HG02759 (cell line): ENCODE measurements at regions not wholly inside any gene's neighbourhood (a gene's known extent, or its start where the extent isn't known, plus 50 kb on each side); places are given as distances from the start of the nearest gene placed in this dataset.

Experiments
- ATAC-seq: cut with Tn5 transposase; IDR thresholded peaks from one replicate; pipeline ENCODE4 v1.9.1; 2021; ENCODE audit warnings: mild to moderate bottlenecking, moderate library complexity; ENCODE audit not compliant: unreplicated experiment

GRCh38 chr7:118298771-118299170 is 74.3 kb downstream of the ANKRD7 start:
- no peak for ATAC-seq

- ATAC-seq: no peak
Measured at GRCh38 chr7:118300177-118300576, 75.7 kb downstream of the ANKRD7 start.

GRCh38 chr7:118304100-118304499 is 79.6 kb downstream of the ANKRD7 start:
- no peak for ATAC-seq

DNA sequence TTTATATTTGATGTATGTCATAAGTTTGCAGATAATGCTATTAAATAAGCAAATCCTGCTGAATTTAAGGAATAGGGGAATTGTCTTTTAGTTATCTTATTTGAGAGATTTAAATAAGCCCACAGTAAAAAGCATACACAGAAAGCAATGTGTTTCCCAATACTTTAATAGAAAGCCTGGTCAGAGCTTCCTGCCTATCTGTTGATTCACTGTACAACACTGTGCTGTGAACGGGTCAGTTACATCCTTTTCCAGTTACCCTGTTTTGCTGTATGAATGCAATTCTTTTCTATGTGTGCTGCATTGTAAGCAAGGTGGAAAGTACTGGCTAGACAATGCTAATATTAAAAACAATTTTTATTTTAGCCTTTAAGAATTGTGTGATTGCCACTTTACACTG is 81.2 kb downstream of the ANKRD7 start:
- ATAC-seq: no peak

DNA sequence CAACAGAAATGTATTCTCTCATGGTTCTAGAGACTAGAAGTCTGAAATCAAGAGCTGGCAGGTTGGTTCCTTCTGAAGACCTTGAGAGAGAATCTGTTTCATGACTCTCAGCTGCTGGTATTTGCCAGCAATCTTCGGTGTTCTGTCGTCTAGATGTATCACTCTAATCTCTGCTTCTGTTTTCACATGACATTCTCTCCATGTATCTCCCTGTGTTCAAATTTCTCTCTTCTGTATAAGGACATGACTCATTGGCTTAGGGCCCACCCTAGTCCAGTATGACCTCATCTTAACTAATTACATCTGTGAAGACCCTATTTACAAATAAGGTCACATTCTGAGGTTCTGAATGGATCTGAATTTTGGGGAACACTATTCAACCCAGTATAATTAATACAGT is 82.3 kb downstream of the ANKRD7 start:
- ATAC-seq: no peak

DNA sequence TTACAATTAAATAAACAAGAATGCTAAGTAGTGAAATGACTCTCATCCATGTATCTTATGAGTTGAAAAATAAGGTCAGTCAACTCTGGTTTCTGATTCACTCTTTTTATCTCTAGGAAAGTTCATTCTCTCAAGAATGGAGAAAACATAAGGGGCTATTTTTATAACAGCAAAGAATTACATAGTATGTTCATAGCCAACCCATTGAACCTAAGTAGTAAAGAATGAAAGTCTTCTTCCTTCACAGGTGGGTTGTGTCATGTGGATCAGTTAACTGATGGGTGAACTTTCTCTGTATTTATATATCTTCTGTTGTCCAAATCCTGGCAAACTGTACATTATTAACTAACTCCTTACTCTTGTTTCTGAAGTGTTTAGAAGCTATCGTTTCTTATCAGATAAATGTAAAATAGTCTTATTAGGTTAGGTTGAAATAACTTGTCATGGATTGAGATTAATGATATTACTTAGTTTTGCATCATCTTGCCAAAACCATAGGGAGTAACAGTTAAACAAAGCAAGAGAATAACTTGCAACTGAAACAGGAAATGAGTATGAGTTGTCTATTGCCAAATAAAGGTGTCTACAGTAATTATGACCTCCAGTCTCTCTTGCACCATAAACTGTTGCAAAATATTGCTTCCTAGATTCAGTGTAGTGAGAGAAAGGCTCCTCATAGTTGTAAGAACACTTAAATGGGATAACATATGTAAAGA is 86.8 kb downstream of the ANKRD7 start:
- ATAC-seq: peak; percentile 75

DNA sequence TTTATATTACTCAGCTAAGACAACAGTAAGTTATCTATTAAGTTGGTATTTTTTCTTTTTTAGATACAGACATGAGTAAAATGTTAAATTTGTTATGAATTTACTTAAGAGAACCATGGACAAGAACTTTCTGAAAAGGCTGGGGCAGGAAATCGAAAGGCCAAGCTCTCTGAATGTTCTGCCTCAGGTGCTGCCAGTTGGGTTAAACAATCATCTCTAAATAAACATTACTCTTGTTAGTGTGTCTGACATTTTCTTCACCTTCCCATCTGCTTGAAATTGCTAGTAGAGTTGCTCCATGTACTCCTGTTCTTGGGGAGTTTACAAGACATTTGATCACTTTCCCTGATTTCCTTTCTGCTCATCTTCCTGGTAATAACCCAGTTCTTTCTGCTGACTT is 87.5 kb downstream of the ANKRD7 start:
- ATAC-seq: peak; percentile 53

DNA sequence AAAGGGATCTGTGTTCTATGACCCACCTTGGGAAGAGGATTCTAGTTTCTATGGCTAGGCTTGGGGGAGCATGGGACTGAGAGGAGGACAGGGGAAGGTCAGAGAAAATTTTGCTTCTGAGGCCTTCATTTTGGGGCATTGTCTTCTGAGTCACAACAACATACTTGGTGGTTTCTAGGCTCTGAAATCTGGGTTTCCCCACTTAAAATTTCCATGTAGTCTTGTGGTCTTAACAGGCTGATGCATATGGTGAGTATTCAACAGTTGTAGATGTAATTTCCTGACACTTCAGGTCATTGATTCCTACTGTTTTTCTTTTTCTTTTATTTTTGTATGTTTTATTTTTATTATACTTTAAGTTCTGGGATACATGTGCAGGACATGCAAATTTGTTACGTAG is 88.5 kb downstream of the ANKRD7 start:
- ATAC-seq: peak; percentile 56

DNA sequence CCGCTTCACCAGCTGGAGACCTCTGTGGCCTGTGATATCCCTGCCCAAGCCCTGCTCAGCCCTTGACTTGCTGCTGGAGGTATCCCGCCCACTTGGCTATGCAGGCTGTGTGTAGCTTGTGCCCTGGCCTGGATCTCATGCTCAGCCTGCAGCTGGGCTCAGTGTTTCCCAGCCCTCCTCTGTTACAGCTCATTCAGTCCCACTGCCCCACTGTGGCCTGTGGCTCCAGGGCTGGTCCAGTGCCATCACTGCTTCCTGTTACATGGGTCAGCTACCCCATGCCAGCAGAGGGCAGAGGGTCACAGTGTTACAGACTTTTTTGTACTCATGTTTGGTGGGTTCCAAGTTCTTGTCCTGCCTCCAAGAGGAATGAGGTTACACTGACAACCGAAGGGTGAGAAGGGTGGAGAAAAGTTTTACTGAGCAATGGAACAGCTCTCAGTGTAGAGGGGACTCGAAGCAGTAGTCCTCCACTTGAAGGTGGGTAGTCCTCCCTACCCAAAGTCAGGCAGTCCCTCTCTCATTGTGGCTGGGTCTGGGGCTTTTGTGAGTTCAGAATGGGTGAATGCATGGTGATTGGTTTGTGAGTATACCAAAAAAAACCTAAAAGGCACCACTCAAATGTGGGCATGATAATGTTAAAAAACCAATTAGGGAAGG is 100.4 kb downstream of the ANKRD7 start:
- ATAC-seq: peak; percentile 46

DNA sequence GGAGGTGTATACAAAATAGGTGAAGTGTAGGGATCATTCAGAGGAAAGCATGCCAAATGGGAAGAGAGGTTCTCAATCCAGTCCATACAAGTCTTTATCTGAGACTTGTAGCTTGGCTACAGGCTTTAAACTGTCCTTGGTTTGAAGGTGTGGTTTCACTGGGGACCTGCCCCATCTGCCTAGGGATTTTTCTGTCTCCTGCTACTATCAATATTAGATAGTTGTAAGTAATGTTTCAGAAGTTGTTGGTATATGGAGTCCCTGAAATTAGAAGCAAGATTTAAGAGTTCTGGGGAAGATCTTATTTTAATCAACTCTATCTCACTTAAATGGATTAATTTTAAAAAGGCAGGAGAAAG is 100.9 kb downstream of the ANKRD7 start:
- peak; percentile 49 for ATAC-seq

DNA sequence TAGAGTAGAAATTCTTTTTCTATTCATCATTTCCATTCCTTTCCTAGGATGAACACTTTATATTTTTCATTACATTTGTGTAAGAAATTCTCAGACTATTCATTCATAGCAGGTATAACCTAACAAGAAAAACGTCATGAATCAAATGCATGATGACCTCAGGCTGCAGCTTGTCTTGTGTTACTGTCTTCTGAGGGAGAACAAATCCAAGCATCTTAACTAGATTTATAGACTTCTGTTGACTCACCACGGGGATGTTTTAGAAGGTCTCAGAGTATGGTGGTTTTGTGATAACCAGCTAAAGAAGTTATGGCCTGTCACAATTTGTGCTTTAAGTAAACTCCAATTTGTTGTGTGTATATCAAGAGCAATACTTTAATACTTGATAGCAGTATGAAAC is 102.7 kb downstream of the ANKRD7 start:
- no peak for ATAC-seq

DNA sequence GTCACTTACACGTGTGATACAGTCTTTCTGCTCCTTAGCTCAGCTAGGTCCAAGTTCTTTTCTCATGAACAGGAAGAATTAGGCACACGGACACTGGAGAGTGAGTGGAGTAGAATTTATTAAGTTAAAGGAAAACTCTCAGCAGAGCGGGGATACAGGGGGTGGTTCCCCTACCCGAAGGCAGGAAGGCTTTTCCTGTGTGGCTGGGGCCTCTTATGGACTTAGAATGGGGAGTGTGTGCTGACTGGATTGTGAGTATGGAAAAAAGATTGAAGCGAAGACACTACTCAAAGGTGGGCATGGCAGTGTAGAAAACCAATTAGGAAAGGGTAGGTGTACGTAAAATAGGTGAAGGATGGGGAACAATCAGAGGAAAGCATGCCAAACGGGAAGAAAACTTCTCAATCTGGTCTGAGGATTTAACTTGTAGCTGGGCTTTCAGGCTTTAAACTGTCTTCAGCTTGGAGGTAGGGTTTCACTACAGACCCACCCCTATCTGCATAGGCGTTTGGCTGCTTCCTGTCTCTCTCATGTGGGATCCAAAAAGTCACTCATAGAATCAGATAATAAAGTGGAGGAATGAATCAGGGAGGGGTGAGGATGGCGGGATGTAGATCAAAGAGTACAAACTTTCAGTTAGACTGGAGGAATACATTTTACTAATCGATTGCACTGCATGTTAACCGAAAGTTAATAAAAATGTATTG is 104.2 kb downstream of the ANKRD7 start:
- ATAC-seq: no peak

- no peak for ATAC-seq
Measured at GRCh38 chr7:118330388-118330787, 105.9 kb downstream of the ANKRD7 start.

DNA sequence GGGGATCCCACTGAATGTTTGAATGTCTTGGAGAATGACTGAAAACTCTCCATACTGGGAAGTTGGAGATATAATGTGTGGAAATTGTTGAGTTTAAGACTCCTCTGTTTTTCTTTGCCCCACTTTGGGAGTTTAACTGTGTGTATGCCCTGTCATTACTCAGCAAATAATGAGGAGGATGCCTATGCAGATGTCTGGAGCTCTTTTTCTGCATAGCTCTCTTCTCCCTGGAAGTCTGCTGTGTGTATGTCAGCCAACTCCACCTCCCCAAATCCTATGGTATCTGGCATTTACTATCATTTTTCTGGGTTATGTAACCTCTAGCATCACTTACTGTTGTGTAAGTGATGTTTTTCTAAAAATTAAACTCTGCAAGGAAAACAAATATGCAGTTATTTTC is 122.2 kb downstream of the ANKRD7 start:
- ATAC-seq: no peak

DNA sequence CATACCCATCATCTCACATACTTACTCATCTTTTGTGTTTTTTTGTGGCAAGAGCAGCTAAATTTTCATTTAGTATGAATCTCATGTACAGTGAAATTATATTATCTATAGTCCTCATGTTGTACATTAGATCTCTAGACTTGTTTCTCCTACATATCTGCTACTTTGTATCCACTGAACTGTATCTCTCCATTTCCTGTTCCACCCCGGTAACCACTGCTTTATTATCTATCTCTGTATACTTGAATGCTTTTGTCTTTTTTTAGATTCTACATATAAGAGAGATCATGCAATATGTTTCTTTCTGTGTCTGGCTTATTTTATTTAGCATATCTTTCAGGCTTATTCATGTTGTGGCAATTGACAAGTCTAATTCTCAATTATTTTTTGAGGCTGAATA is 125.1 kb downstream of the ANKRD7 start:
- no peak for ATAC-seq

DNA sequence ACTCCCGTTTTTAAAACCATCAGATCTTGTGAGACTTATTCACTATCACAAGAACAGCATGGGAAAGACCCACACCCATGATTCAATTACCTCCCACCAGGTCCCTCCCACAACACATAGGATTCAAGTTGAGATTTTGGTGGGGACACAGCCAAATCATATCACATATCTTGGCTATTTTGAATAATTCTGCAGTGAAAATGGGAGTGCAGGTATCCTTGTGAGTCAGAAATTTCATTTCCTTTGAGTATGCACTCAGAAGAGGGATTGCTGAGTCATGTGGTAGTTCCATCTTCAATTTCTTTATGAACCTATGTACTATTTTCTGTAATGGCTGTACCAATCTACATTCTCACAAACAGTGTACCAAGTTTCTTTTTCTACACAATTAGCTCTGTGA is 125.8 kb downstream of the ANKRD7 start:
- peak; percentile 42 for ATAC-seq

GRCh38 chr7:118352867-118353453 is 128.5 kb downstream of the ANKRD7 start:
- peak; percentile 60 for ATAC-seq

- ATAC-seq: no peak
Measured at GRCh38 chr7:118366363-118366762, 141.9 kb downstream of the ANKRD7 start.

DNA sequence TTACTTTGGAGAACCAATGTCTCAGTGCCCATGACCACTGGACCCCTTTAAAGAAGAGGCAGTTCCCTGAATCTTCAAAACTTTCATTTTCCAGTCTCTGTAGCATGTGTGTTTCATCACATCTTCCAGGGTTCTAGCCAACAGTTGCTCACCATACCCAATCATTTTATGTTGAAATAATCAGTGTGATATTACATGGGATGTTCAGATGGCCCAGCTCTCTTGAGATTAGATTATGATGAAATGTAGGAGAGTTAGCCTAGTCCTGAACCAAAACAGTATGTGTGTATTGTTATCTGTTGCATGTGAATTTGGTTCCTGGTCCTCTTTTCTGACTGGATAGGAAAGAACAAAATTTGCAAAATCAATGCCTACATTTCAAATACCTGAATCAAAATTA is 144.5 kb downstream of the ANKRD7 start:
- no peak for ATAC-seq

GRCh38 chr7:118369987-118370386 is 145.5 kb downstream of the ANKRD7 start:
- ATAC-seq: no peak

GRCh38 chr7:118372530-118372929 is 148.0 kb downstream of the ANKRD7 start:
- peak; percentile 57 for ATAC-seq

DNA sequence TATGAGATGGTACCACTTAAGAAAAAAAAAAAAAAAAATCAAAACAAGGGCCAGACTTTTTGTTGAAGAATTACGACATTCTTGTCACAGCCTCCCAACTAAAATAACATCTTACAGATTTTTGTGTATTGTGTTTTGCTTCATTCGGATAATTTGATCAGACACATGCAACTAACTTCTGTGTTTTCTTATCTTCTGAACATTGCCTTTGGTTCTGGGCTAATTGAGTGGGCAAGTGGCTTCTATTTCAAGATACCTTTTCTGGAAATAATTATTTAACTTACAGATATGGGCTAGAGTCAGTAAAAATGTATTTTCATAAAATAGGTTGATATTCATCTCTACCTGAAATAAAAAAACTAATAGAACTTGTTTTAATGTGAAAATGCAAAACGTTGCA is 165.1 kb downstream of the ANKRD7 start:
- no peak for ATAC-seq
